ENCODE measurements at regions not wholly inside any gene's neighbourhood (a gene's known extent, or its start where the extent isn't known, plus 50 kb on each side); places are given as distances from the start of the nearest gene placed in this dataset.

DNA sequence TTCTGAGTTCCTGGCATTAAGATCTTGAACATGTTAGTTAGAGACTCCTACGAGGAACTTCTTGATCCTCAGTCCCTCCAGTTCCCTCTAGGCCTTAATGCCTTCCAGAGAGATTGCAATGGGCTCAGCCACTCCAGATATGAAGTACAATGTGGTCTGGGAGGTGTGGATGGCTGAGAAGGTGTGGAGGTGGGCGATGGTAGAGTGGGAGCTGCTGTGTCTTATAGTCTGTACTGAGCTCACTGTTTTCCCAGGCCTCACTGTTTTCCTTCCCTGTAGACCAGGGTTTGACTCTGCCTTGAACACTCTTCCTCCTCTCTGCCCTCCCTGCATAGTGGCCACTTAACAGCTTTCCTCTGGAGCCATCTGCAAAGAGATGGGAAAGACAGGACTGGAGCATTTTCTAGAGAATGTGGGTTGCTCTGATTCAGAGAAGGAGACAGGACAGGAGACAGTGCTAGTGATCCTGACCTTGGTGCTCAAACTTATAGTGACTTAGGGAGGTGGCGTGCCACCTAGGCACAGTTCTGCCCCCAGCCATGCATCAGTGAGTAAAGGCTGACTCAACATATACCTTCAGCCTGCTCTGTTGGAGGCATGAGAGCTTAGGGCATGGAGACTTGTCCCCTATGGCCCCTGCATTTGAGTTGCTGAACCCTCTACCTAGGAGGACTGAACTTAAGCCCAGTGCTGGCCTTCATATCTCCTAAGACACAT, 129.7 kb downstream of the TDRD15 start:
- H3K9me3 ChIP-seq (ENCODE audit: control insufficient read depth, low read length), result no peaks in the 10 kb centered on the region

DNA sequence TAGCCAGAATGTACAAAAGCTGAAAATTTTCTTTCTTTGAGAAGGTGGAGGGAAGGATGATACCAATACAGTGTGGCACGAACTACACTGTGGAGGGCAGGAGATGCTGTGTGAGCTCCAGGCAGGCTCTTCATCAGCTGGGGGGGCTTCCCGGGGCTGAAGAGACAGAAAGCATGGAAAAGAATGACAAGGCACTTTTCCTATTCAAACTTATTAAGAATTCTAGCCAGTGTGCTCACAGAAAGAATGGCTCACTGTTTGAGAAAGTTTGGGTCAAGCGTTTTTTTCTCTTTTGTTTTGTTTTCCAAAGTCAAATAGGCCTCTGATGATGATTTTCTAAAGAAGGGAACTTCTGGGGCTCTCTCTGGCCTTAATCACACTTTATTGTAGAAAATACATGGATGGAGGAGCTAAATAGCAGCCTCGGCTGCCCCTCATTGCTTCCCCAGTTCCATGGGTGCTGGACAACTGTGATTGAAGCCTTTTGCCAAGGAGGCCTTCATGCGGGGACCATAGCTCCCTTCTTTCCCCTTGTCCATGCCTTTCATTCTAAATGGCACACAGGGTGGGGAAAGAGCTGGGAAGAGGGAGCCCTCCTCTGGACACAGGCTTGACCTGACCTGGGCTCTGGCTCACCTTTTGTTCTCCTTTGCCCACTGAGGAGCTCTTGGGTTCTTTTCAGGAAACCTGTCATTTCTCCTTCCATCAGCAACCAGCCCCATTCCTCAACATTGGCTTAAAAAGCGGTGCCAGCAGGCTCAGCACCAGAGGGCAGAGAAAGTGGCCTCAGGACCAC, 130.6 kb downstream of the TDRD15 start:
- Histone ChIP-seq H3K36me3 (ENCODE audit: control insufficient read depth, insufficient read depth, low read length) (no peaks in the 10 kb centered on the region), H3K9me3 (ENCODE audit: control insufficient read depth, low read length) (no peaks in the 10 kb centered on the region), H3K4me1 (ENCODE audit: control insufficient read depth, insufficient read depth, low read length, poor library complexity, severe bottlenecking) (no peaks in the 10 kb centered on the region), H3K27ac (ENCODE audit: low read depth, low read length, severe bottlenecking) (no peak overlapping the region), H3K4me3 (ENCODE audit: extremely low read depth, insufficient read depth, low read length, poor library complexity, severe bottlenecking) (no peak overlapping the region)
- WGBS, 2 experiments (ENCODE audit: insufficient coverage in 2 of 2), result 82 to 89% methylated on average over 3 to 4 of the region's 6 CpGs

More for the DNA sequence above, 129.7 kb downstream of the TDRD15 start:
- H3K36me3 ChIP-seq (ENCODE audit: control insufficient read depth, insufficient read depth, low read length), result no peaks in the 10 kb centered on the region
- no peak overlapping the region for H3K27ac ChIP-seq (ENCODE audit: low read depth, low read length, severe bottlenecking)
- no peaks in the 10 kb centered on the region for H3K4me1 ChIP-seq (ENCODE audit: control insufficient read depth, insufficient read depth, low read length, poor library complexity, severe bottlenecking)
- H3K4me3 ChIP-seq (ENCODE audit: extremely low read depth, insufficient read depth, low read length, poor library complexity, severe bottlenecking), result no peak overlapping the region
- WGBS, 2 experiments (ENCODE audit: insufficient coverage in 2 of 2), result 86 to 93% methylated on average over 1 to 2 of the region's 3 CpGs

DNA sequence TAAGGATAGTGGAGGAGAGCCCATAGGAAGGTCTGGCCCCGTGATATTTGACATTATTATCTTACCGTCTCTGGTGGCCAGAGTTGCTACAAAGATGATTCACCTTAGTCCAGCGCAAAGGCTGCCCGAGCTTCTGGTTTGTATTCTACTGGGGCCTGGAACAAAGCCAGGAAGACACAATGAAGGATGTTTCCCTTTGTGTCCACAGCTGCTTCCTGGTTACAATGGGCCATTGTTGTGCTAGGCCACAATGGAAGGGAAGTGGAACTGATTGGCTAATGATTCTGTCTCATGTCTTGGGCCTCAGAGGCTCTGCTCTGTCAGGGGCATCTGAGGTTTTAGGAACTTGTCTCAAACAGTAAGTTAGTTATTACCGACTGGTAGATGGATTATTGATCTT, 132.2 kb downstream of the TDRD15 start:
- H3K36me3 ChIP-seq (ENCODE audit: control insufficient read depth, insufficient read depth, low read length), result no peaks in the 10 kb centered on the region
- peak overlapping the region; percentile 54 for H3K27ac ChIP-seq (ENCODE audit: low read depth, low read length, severe bottlenecking)
- no peaks in the 10 kb centered on the region for H3K4me1 ChIP-seq (ENCODE audit: control insufficient read depth, insufficient read depth, low read length, poor library complexity, severe bottlenecking)
- H3K9me3 ChIP-seq (ENCODE audit: control insufficient read depth, low read length), result no peaks in the 10 kb centered on the region
- no peak overlapping the region for H3K4me3 ChIP-seq (ENCODE audit: extremely low read depth, insufficient read depth, low read length, poor library complexity, severe bottlenecking)
- WGBS, 2 experiments (ENCODE audit: insufficient coverage in 2 of 2), result 90 to 93% methylated on average over 3 to 4 of the region's 5 CpGs

DNA sequence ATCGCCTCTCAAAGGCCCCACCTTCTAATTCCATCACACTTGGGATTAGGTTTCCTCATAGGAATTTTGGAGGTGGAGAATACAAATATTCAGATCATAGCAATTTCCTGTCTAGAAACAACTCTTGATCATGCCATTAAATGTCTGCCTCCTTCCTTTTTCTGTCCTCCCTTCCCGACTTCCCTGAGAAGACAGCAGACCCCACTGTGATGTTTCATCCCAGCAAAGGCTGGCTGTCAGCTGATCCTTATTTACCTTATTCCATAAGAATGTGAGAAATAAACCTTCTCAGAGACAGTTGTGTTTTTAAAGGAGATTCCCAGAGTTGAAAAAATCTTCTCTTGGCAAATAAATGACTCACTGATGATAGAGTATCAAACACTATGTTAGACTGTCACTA, 133.9 kb downstream of the TDRD15 start:
- no peaks in the 10 kb centered on the region for H3K9me3 ChIP-seq (ENCODE audit: control insufficient read depth, low read length)
- H3K27ac ChIP-seq (ENCODE audit: low read depth, low read length, severe bottlenecking), result peak overlapping the region; percentile 24
- WGBS, 2 experiments (ENCODE audit: insufficient coverage in 2 of 2), result 71% methylated on average over 1 of the region's 2 CpGs; no CpG with 5 or more reads in 1 of the 2 experiments
- H3K36me3 ChIP-seq (ENCODE audit: control insufficient read depth, insufficient read depth, low read length), result no peaks in the 10 kb centered on the region
- H3K4me1 ChIP-seq (ENCODE audit: control insufficient read depth, insufficient read depth, low read length, poor library complexity, severe bottlenecking), result no peaks in the 10 kb centered on the region
- H3K4me3 ChIP-seq (ENCODE audit: extremely low read depth, insufficient read depth, low read length, poor library complexity, severe bottlenecking), result no peak overlapping the region

DNA sequence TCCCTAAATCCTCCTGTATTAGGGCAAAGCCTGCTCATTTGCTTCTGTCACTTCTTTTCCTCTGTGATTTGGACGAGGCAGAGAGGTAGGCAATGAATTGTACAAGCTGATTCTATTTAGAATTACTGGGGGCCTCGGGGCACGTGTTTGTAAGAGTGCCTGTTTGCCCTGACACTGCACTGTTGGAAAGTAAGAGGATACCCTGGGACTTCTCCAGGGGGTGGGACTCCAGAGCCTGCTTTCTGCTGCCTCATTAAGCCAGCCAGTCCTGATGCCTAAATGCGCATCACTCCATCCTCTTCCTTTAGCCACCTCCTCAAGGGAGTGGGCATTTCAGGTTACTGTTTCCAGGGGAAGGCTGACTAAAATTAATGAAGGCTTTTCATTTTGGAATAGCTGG, 134.3 kb downstream of the TDRD15 start:
- 44 to 67% methylated on average over 2 of the region's 4 CpGs for WGBS, 2 experiments (ENCODE audit: insufficient coverage in 2 of 2)
- H3K27ac ChIP-seq (ENCODE audit: low read depth, low read length, severe bottlenecking), result peak overlapping the region; percentile 24
- no peaks in the 10 kb centered on the region for H3K36me3 ChIP-seq (ENCODE audit: control insufficient read depth, insufficient read depth, low read length)
- no peaks in the 10 kb centered on the region for H3K4me1 ChIP-seq (ENCODE audit: control insufficient read depth, insufficient read depth, low read length, poor library complexity, severe bottlenecking)
- H3K4me3 ChIP-seq (ENCODE audit: extremely low read depth, insufficient read depth, low read length, poor library complexity, severe bottlenecking), result no peak overlapping the region
- no peaks in the 10 kb centered on the region for H3K9me3 ChIP-seq (ENCODE audit: control insufficient read depth, low read length)

DNA sequence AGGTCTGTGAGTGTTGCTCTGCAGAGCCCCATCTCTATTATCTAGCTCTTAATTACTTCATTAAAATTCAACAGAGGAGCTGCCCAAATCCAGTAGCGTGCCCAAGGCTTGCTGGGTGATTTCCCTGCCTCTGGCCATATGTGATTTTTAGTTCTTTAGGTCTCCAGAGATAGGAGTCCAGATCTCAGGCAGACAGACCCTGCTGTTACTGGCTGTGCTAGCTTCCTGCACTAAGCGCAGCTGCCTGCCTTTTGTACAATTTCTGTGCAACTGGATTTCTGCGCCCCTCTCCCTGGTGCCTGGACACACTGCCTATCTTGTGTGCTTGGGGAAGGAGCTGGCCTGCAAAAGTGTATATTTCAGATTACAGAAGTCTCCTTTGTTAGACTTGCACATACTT, 136.5 kb downstream of the TDRD15 start:
- Histone ChIP-seq H3K4me1 (ENCODE audit: control insufficient read depth, insufficient read depth, low read length, poor library complexity, severe bottlenecking) (no peaks in the 10 kb centered on the region), H3K4me3 (ENCODE audit: extremely low read depth, insufficient read depth, low read length, poor library complexity, severe bottlenecking) (no peak overlapping the region), H3K36me3 (ENCODE audit: control insufficient read depth, insufficient read depth, low read length) (no peaks in the 10 kb centered on the region), H3K27ac (ENCODE audit: low read depth, low read length, severe bottlenecking) (no peak overlapping the region), H3K9me3 (ENCODE audit: control insufficient read depth, low read length) (no peaks in the 10 kb centered on the region)
- WGBS, 2 experiments (ENCODE audit: insufficient coverage in 2 of 2), result 93 to 100% methylated on average over 2 of the region's 3 CpGs

DNA sequence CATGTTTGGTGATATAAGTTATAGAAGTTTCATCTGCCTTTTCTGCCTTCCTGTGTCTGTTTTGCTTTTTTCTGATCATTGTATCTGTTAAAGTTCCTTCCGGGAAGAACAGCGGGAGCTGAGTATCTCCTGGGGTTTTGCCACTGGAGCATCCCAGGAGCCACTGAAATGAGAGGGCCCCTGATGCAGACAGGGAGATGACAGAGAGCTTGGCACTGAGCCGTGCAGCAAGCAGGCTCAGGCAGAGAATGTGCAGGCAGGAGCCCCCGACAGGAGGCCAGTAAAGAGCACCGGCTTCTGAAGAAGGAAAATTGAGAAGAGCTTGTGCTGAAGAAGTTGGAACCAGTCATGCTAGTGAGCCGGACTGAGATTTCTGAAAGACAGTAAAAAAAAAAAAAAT, 137.8 kb downstream of the TDRD15 start:
- no peaks in the 10 kb centered on the region for H3K36me3 ChIP-seq (ENCODE audit: control insufficient read depth, insufficient read depth, low read length)
- no peaks in the 10 kb centered on the region for H3K9me3 ChIP-seq (ENCODE audit: control insufficient read depth, low read length)
- H3K4me1 ChIP-seq (ENCODE audit: control insufficient read depth, insufficient read depth, low read length, poor library complexity, severe bottlenecking), result no peaks in the 10 kb centered on the region
- no peak overlapping the region for H3K4me3 ChIP-seq (ENCODE audit: extremely low read depth, insufficient read depth, low read length, poor library complexity, severe bottlenecking)
- H3K27ac ChIP-seq (ENCODE audit: low read depth, low read length, severe bottlenecking), result no peak overlapping the region
- 72 to 83% methylated on average over 6 of the region's 6 CpGs for WGBS, 2 experiments (ENCODE audit: insufficient coverage in 2 of 2)

DNA sequence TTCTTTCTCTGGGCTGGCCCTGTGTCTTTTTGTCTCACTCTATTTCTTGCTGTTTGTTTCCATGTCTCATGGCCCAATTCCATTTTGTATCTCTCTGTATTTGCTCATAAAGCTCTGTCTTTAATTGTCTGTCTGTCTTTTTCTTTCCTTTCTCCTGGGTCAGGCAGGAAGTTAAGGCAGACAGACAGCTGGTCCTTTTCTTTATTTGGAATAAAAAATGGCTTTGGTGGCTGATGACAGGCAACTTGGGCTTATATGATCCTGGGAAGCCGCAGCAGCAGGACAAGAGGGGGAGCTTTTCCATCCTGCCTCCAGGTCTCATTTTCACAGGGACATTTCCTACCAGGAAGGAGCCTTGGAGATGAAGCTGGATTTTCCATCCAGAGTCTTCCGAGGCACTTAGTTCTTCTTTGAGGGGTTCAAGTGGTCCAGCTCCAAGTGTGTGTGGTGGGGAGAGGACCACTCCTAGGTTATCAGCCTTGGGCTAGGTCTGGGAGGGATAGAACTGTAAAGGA, 138.7 kb downstream of the TDRD15 start:
- no peaks in the 10 kb centered on the region for H3K9me3 ChIP-seq (ENCODE audit: control insufficient read depth, low read length)
- no peak overlapping the region for H3K4me3 ChIP-seq (ENCODE audit: extremely low read depth, insufficient read depth, low read length, poor library complexity, severe bottlenecking)
- 100% methylated on average over 1 of the region's 2 CpGs for WGBS, 2 experiments (ENCODE audit: insufficient coverage in 2 of 2)
- H3K4me1 ChIP-seq (ENCODE audit: control insufficient read depth, insufficient read depth, low read length, poor library complexity, severe bottlenecking), result peaks cover 2% of the 10 kb centered on the region
- no peaks in the 10 kb centered on the region for H3K36me3 ChIP-seq (ENCODE audit: control insufficient read depth, insufficient read depth, low read length)
- H3K27ac ChIP-seq (ENCODE audit: low read depth, low read length, severe bottlenecking), result no peak overlapping the region

DNA sequence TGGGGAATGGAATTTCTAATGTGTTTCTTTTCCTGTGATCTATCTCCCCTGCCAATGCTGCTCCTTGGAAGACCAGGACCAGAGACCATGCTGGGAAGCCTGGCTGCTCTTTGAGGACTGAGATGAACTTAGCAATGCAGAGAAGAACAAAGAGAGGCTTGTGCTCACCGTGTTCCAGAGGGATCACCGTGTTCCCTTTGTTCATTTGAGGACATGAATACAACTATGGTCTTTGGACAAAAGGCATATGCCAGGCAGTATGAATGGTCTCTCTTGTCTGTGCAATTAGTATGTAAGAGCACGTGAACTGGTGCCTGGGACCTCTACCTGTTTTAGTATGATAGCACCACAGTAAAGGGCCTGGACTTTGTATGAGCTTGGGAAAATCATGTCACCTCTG, 139.9 kb downstream of the TDRD15 start:
- H3K27ac ChIP-seq (ENCODE audit: low read depth, low read length, severe bottlenecking), result no peak overlapping the region
- H3K4me3 ChIP-seq (ENCODE audit: extremely low read depth, insufficient read depth, low read length, poor library complexity, severe bottlenecking), result no peak overlapping the region
- 78 to 91% methylated on average over 3 of the region's 3 CpGs for WGBS, 2 experiments (ENCODE audit: insufficient coverage in 2 of 2)
- no peaks in the 10 kb centered on the region for H3K36me3 ChIP-seq (ENCODE audit: control insufficient read depth, insufficient read depth, low read length)
- H3K4me1 ChIP-seq (ENCODE audit: control insufficient read depth, insufficient read depth, low read length, poor library complexity, severe bottlenecking), result peaks cover 9% of the 10 kb centered on the region
- H3K9me3 ChIP-seq (ENCODE audit: control insufficient read depth, low read length), result no peaks in the 10 kb centered on the region

DNA sequence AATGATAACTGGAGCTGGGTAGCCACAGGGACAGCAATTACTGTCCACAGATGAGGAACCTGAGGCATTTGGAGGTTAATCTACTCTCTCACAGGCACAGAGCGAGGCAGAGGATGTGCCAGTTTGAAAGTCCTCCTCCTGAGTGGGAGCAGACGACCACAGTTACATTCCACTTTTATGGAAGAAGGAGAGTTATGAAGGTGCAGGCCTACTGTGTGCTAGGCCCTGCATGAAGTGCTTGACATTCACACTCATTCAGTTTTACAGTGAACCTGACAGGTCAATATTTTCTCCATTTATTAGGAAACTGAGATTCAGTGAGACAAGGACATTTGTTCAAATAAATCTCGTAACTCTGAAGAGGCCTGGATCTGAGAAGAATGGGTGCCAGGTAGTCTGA, 142.0 kb downstream of the TDRD15 start:
- no peaks in the 10 kb centered on the region for H3K36me3 ChIP-seq (ENCODE audit: control insufficient read depth, insufficient read depth, low read length)
- H3K4me1 ChIP-seq (ENCODE audit: control insufficient read depth, insufficient read depth, low read length, poor library complexity, severe bottlenecking), result peaks cover 9% of the 10 kb centered on the region
- H3K27ac ChIP-seq (ENCODE audit: low read depth, low read length, severe bottlenecking), result no peak overlapping the region
- WGBS, 2 experiments (ENCODE audit: insufficient coverage in 2 of 2), result 83% methylated on average over 2 of the region's 3 CpGs; no CpG with 5 or more reads in 1 of the 2 experiments
- no peaks in the 10 kb centered on the region for H3K9me3 ChIP-seq (ENCODE audit: control insufficient read depth, low read length)
- H3K4me3 ChIP-seq (ENCODE audit: extremely low read depth, insufficient read depth, low read length, poor library complexity, severe bottlenecking), result no peak overlapping the region
